ENCODE measurements at regions not wholly inside any gene's neighbourhood (a gene's known extent, or its start where the extent isn't known, plus 50 kb on each side); places are given as distances from the start of the nearest gene placed in this dataset.

- Mint-ChIP-seq H3K27me3 (ENCODE audit: low read depth, unreplicated experiment) (peaks cover 13% of the 10 kb centered on the region), H3K4me1 (ENCODE audit: low read depth, unreplicated experiment) (no peaks in the 10 kb centered on the region), H3K4me3 (ENCODE audit: unreplicated experiment) (no peak overlapping the region), H3K27ac (ENCODE audit: unreplicated experiment) (no peak overlapping the region), H3K36me3 (ENCODE audit: low read depth, unreplicated experiment) (no peaks in the 10 kb centered on the region), H3K9me3 (ENCODE audit: unreplicated experiment) (no peaks in the 10 kb centered on the region)
- Histone ChIP-seq H2AFZ (ENCODE audit: low read depth, low read length) (no peak overlapping the region), H3K36me3 (ENCODE audit: insufficient read depth, low read length) (no peaks in the 10 kb centered on the region), H3K27ac (ENCODE audit: low read depth, low read length) (no peak overlapping the region), H3K4me1 (ENCODE audit: insufficient read depth, low read length) (no peaks in the 10 kb centered on the region), H3K9me3 (ENCODE audit: insufficient read depth, low read depth, low read length) (no peaks in the 10 kb centered on the region), H3K4me2 (ENCODE audit: low read length) (no peak overlapping the region), H3K79me2 (ENCODE audit: insufficient read depth, low read length) (no peaks in the 10 kb centered on the region), H4K20me1 (ENCODE audit: insufficient read depth, low read length) (no peaks in the 10 kb centered on the region), H3K9ac (ENCODE audit: low read length) (no peak overlapping the region), H3K27me3 (ENCODE audit: insufficient read depth, low read length) (peaks cover 2% of the 10 kb centered on the region), H3K4me3 (ENCODE audit: insufficient read depth, low read depth, low read length) (no peak overlapping the region)
- no peak for TF ChIP-seq CTCF (IDR thresholded peaks at IDR 0.05; ENCODE audit: insufficient read depth, low read depth, low read length)
- TF ChIP-seq EZH2 (IDR thresholded peaks at IDR 0.05; ENCODE audit: insufficient read depth, low read length), result no peak
- FAIRE-seq (no peak), DNase-seq (ENCODE audit: low read depth) (no peak)
Measured at GRCh38 chr1:29823561-29823960, 587.2 kb downstream of the PTPRU start.

- Mint-ChIP-seq H3K36me3 (ENCODE audit: low read depth, unreplicated experiment) (no peaks in the 10 kb centered on the region), H3K9me3 (ENCODE audit: unreplicated experiment) (no peaks in the 10 kb centered on the region), H3K4me1 (ENCODE audit: low read depth, unreplicated experiment) (no peaks in the 10 kb centered on the region), H3K27me3 (ENCODE audit: low read depth, unreplicated experiment) (peaks cover 6% of the 10 kb centered on the region), H3K4me3 (ENCODE audit: unreplicated experiment) (no peak overlapping the region), H3K27ac (ENCODE audit: unreplicated experiment) (no peak overlapping the region)
- Histone ChIP-seq H3K27ac (ENCODE audit: low read depth, low read length) (no peak overlapping the region), H3K79me2 (ENCODE audit: insufficient read depth, low read length) (no peaks in the 10 kb centered on the region), H3K9ac (ENCODE audit: low read length) (no peak overlapping the region), H2AFZ (ENCODE audit: low read depth, low read length) (no peak overlapping the region), H4K20me1 (ENCODE audit: insufficient read depth, low read length) (no peaks in the 10 kb centered on the region), H3K4me2 (ENCODE audit: low read length) (no peak overlapping the region), H3K4me1 (ENCODE audit: insufficient read depth, low read length) (no peaks in the 10 kb centered on the region), H3K9me3 (ENCODE audit: insufficient read depth, low read depth, low read length) (no peaks in the 10 kb centered on the region), H3K27me3 (ENCODE audit: insufficient read depth, low read length) (peaks cover 2% of the 10 kb centered on the region), H3K36me3 (ENCODE audit: insufficient read depth, low read length) (no peaks in the 10 kb centered on the region), H3K4me3 (ENCODE audit: insufficient read depth, low read depth, low read length) (no peak overlapping the region)
- no peak for FAIRE-seq
- DNase-seq (ENCODE audit: low read depth), result no peak
- TF ChIP-seq CTCF (IDR thresholded peaks at IDR 0.05; ENCODE audit: insufficient read depth, low read depth, low read length) (no peak), EZH2 (IDR thresholded peaks at IDR 0.05; ENCODE audit: insufficient read depth, low read length) (no peak)
Measured at GRCh38 chr1:29821605-29822004, 585.3 kb downstream of the PTPRU start.

- Histone ChIP-seq H3K36me3 (ENCODE audit: insufficient read depth, low read length) (no peaks in the 10 kb centered on the region), H2AFZ (ENCODE audit: low read depth, low read length) (no peak overlapping the region), H3K27ac (ENCODE audit: low read depth, low read length) (no peak overlapping the region), H4K20me1 (ENCODE audit: insufficient read depth, low read length) (no peaks in the 10 kb centered on the region), H3K4me1 (ENCODE audit: insufficient read depth, low read length) (no peaks in the 10 kb centered on the region), H3K9ac (ENCODE audit: low read length) (no peak overlapping the region), H3K4me3 (ENCODE audit: insufficient read depth, low read depth, low read length) (no peak overlapping the region), H3K79me2 (ENCODE audit: insufficient read depth, low read length) (no peaks in the 10 kb centered on the region), H3K9me3 (ENCODE audit: insufficient read depth, low read depth, low read length) (no peaks in the 10 kb centered on the region), H3K27me3 (ENCODE audit: insufficient read depth, low read length) (peaks cover 2% of the 10 kb centered on the region), H3K4me2 (ENCODE audit: low read length) (no peak overlapping the region)
- Mint-ChIP-seq H3K4me1 (ENCODE audit: low read depth, unreplicated experiment) (no peaks in the 10 kb centered on the region), H3K9me3 (ENCODE audit: unreplicated experiment) (no peaks in the 10 kb centered on the region), H3K27me3 (ENCODE audit: low read depth, unreplicated experiment) (peaks cover 6% of the 10 kb centered on the region), H3K36me3 (ENCODE audit: low read depth, unreplicated experiment) (no peaks in the 10 kb centered on the region), H3K4me3 (ENCODE audit: unreplicated experiment) (no peak overlapping the region), H3K27ac (ENCODE audit: unreplicated experiment) (no peak overlapping the region)
- no peak for DNase-seq (ENCODE audit: low read depth)
- no peak for FAIRE-seq
- no peak for TF ChIP-seq CTCF (IDR thresholded peaks at IDR 0.05; ENCODE audit: insufficient read depth, low read depth, low read length)
- no peak for TF ChIP-seq EZH2 (IDR thresholded peaks at IDR 0.05; ENCODE audit: insufficient read depth, low read length)
Measured at GRCh38 chr1:29820401-29820800, 584.1 kb downstream of the PTPRU start.
